HEK293 (cell line): ENCODE measurements at regions not wholly inside any gene's neighbourhood (a gene's known extent, or its start where the extent isn't known, plus 50 kb on each side); places are given as distances from the start of the nearest gene placed in this dataset.
A peak's percentile ranks its signal among the peaks of the same experiment; 100 is the strongest.

Experiments
- CTCF ChIA-PET: fragments of 350-600 bp; formaldehyde crosslinking; extraction: SDS; loops from one replicate; lab custom pipeline; 2021; ENCODE audit warnings: antibody characterized with exemption; lab: Yijun Ruan, JAX
- POLR2A ChIA-PET: fragments of 300-600 bp; formaldehyde crosslinking; extraction: SDS; loops from one replicate; lab custom pipeline; 2020; ENCODE audit warnings: antibody characterized with exemption, inconsistent platforms; lab: Yijun Ruan, JAX
- H3K27ac ChIP-seq: fragments of 200-500 bp; sonication (Bioruptor generic); 2 replicates; pipeline ENCODE4 v1.5.1; 2014; ENCODE audit warnings: low read depth, low read length, control low read depth, inconsistent platforms; ENCODE audit errors: extremely low read depth
- H3K36me3 ChIP-seq, 2 experiments: fragments of 200-500 bp in 1 of 2; sonication (Bioruptor generic) in 1 of 2; 1 replicate in 1 of 2; 2 replicates in 1 of 2; pipeline ENCODE4 v1.5.1; 2014 to 2017; ENCODE audit warnings: inconsistent platforms in 2 of 2, low read length in 2 of 2; ENCODE audit not compliant: control insufficient read depth in 2 of 2, insufficient read depth in 1 of 2
- H3K4me1 ChIP-seq: fragments of 200-500 bp; sonication (Bioruptor generic); 2 replicates; pipeline ENCODE4 v1.5.1; 2014; ENCODE audit warnings: mild to moderate bottlenecking, low read length, inconsistent platforms; ENCODE audit not compliant: control insufficient read depth, insufficient read depth
- H3K4me3 ChIP-seq: 2 replicates; pipeline ENCODE4 v1.5.1; 2011; ENCODE audit warnings: low read depth, mild to moderate bottlenecking, control low read depth, low read length, moderate library complexity
- H3K9me3 ChIP-seq: fragments of 200-500 bp; sonication (Bioruptor generic); 2 replicates; pipeline ENCODE4 v1.5.1; 2014; ENCODE audit warnings: low read depth, low read length, inconsistent platforms; ENCODE audit not compliant: control insufficient read depth, insufficient read depth
- GLI4 ChIP-seq: fragments of 450-650 bp; formaldehyde crosslinking; IDR thresholded peaks from 2 replicates; pipeline ENCODE4 v1.5.1; 2016; ENCODE audit warnings: missing biosample characterization, missing genetic modification characterization
- HOXD13 ChIP-seq: sonication (generic); formaldehyde crosslinking; IDR thresholded peaks from 2 replicates; pipeline ENCODE4 v1.8.0; 2022; ENCODE audit warnings: missing genetic modification reagents, borderline replicate concordance
- IKZF3 ChIP-seq: fragments of 450-650 bp; IDR thresholded peaks from 2 replicates; pipeline ENCODE4 v1.5.0; 2018; ENCODE audit warnings: missing biosample characterization, mild to moderate bottlenecking, missing genetic modification characterization, moderate library complexity
- KLF7 ChIP-seq: fragments of 450-650 bp; formaldehyde crosslinking; IDR thresholded peaks from 2 replicates; pipeline ENCODE4 v1.5.1; 2016; ENCODE audit warnings: missing biosample characterization, missing genetic modification characterization, borderline replicate concordance
- MZF1 ChIP-seq: fragments of 450-650 bp; formaldehyde crosslinking; IDR thresholded peaks from 2 replicates; pipeline ENCODE4 v1.5.1; 2017; ENCODE audit warnings: missing biosample characterization, missing genetic modification characterization, borderline replicate concordance
- PRDM1 ChIP-seq: fragments of 450-650 bp; formaldehyde crosslinking; IDR thresholded peaks from 2 replicates; pipeline ENCODE4; 2016; ENCODE audit warnings: missing biosample characterization, missing genetic modification characterization
- SCRT2 ChIP-seq: fragments of 450-650 bp; formaldehyde crosslinking; IDR thresholded peaks from 2 replicates; pipeline ENCODE4 v1.5.1; 2016; ENCODE audit warnings: missing biosample characterization, missing genetic modification characterization
- ZBTB17 ChIP-seq: fragments of 450-650 bp; formaldehyde crosslinking; IDR thresholded peaks from 2 replicates; pipeline ENCODE4 v1.5.1; 2016; ENCODE audit warnings: missing biosample characterization, missing genetic modification characterization
- ZBTB48 ChIP-seq: fragments of 450-650 bp; formaldehyde crosslinking; IDR thresholded peaks from 2 replicates; pipeline ENCODE4 v1.5.1; 2016; ENCODE audit warnings: missing biosample characterization, missing genetic modification characterization
- ZNF121 ChIP-seq: fragments of 450-650 bp; formaldehyde crosslinking; IDR thresholded peaks from 2 replicates; pipeline ENCODE4 v1.5.1; 2016; ENCODE audit warnings: missing biosample characterization, missing genetic modification characterization
- ZNF211 ChIP-seq: fragments of 450-650 bp; formaldehyde crosslinking; IDR thresholded peaks from 2 replicates; pipeline ENCODE4 v1.5.1; 2016; ENCODE audit warnings: low read depth, missing biosample characterization, missing genetic modification characterization
- ZNF292 ChIP-seq: fragments of 450-650 bp; formaldehyde crosslinking; IDR thresholded peaks from 2 replicates; pipeline ENCODE4 v1.5.1; 2016; ENCODE audit warnings: low read depth, missing biosample characterization, missing genetic modification characterization, borderline replicate concordance
- ZNF394 ChIP-seq: fragments of 450-650 bp; formaldehyde crosslinking; IDR thresholded peaks from 2 replicates; pipeline ENCODE4 v1.5.1; 2016; ENCODE audit warnings: missing biosample characterization, missing genetic modification characterization, mild to moderate bottlenecking, moderate library complexity, borderline replicate concordance
- ZNF433 ChIP-seq: fragments of 450-650 bp; formaldehyde crosslinking; IDR thresholded peaks from 2 replicates; pipeline ENCODE4 v1.5.1; 2016; ENCODE audit warnings: missing biosample characterization, missing genetic modification characterization, low read depth
- ZNF510 ChIP-seq: fragments of 450-650 bp; formaldehyde crosslinking; IDR thresholded peaks from 2 replicates; pipeline ENCODE4 v1.5.1; 2018; ENCODE audit warnings: mild to moderate bottlenecking, missing genetic modification characterization, missing biosample characterization; ENCODE audit not compliant: insufficient replicate concordance
- ZNF621 ChIP-seq: fragments of 450-650 bp; formaldehyde crosslinking; IDR thresholded peaks from 2 replicates; pipeline ENCODE4 v1.5.1; 2017; ENCODE audit warnings: missing biosample characterization, missing genetic modification characterization
- ZNF654 ChIP-seq: fragments of 450-650 bp; formaldehyde crosslinking; IDR thresholded peaks from 2 replicates; pipeline ENCODE4 v1.5.1; 2016; ENCODE audit warnings: low read depth, missing biosample characterization, missing genetic modification characterization
- ZNF658 ChIP-seq: fragments of 450-650 bp; formaldehyde crosslinking; IDR thresholded peaks from 2 replicates; pipeline ENCODE4; 2016; ENCODE audit warnings: missing biosample characterization, missing genetic modification characterization
- ZNF660 ChIP-seq: fragments of 450-650 bp; IDR thresholded peaks from 2 replicates; pipeline ENCODE4 v1.5.1; 2018; ENCODE audit warnings: missing biosample characterization, mild to moderate bottlenecking, missing genetic modification characterization
- ZNF670 ChIP-seq: fragments of 450-650 bp; formaldehyde crosslinking; IDR thresholded peaks from 2 replicates; pipeline ENCODE4 v1.5.1; 2016; ENCODE audit warnings: missing biosample characterization, missing genetic modification characterization, low read depth
- ZNF701 ChIP-seq: fragments of 450-650 bp; formaldehyde crosslinking; IDR thresholded peaks from 2 replicates; pipeline ENCODE4 v1.5.1; 2016; ENCODE audit warnings: missing biosample characterization, missing genetic modification characterization
- ZNF768 ChIP-seq: fragments of 450-650 bp; formaldehyde crosslinking; IDR thresholded peaks from 2 replicates; pipeline ENCODE4 v1.5.1; 2018; ENCODE audit warnings: missing biosample characterization, mild to moderate bottlenecking, missing genetic modification characterization
- ZNF791 ChIP-seq: fragments of 450-650 bp; formaldehyde crosslinking; IDR thresholded peaks from 2 replicates; pipeline ENCODE4 v1.5.1; 2016; ENCODE audit warnings: missing biosample characterization, missing genetic modification characterization
- ZNF792 ChIP-seq: fragments of 450-650 bp; formaldehyde crosslinking; IDR thresholded peaks from 2 replicates; pipeline ENCODE4 v1.5.1; 2016; ENCODE audit warnings: missing biosample characterization, missing genetic modification characterization
- ZNF837 ChIP-seq: fragments of 450-650 bp; formaldehyde crosslinking; IDR thresholded peaks from 2 replicates; pipeline ENCODE4 v1.5.1; 2016; ENCODE audit warnings: missing biosample characterization, missing genetic modification characterization
- TF ChIP-seq, protein P1 (sequence below): fragments of 450-650 bp; formaldehyde crosslinking; IDR thresholded peaks from 2 replicates; pipeline ENCODE4 v1.5.0; 2017; ENCODE audit warnings: missing biosample characterization, missing genetic modification characterization, borderline replicate concordance
- TF ChIP-seq, protein P2 (sequence below): fragments of 450-650 bp; formaldehyde crosslinking; optimal IDR thresholded peaks from 2 replicates; pipeline ENCODE3; 2016; ENCODE audit warnings: missing biosample characterization, mild to moderate bottlenecking, missing genetic modification characterization
- TF ChIP-seq, protein P3 (sequence below): fragments of 450-650 bp; formaldehyde crosslinking; IDR thresholded peaks from 2 replicates; pipeline ENCODE4 v1.5.1; 2016; ENCODE audit warnings: missing biosample characterization, missing genetic modification characterization
- TF ChIP-seq, protein P4 (sequence below): fragments of 450-650 bp; formaldehyde crosslinking; IDR thresholded peaks from 2 replicates; pipeline ENCODE4 v1.5.1; 2017; ENCODE audit warnings: missing biosample characterization, missing genetic modification characterization

DNA sequence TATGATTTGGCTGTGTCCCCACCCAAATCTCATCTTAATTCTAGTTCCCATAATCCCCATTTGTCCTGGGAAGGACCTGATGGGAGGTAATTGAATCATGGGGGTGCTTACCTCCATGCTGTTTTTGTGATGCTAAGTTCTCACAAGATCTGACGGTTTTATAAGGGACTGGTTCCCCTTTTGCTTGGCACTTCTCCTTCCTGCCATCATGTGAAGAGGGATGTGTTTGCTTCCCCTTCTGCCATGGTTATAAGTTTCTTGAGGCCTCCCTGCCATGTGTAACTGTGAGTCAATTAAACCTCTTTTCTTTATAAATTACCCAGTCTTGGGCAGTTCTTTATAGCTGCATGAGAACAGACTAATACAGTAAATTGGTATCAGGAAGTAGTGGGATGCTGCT lies 114.1 kb downstream of the ZNF648 start:
- TF ChIP-seq ZNF658 (tag by site-specific recombination) (no peak), ZNF394 (tag by site-specific recombination) (no peak), GLI4 (tag by site-specific recombination) (no peak), IKZF3 (tag by site-specific recombination) (no peak), ZNF433 (tag by site-specific recombination) (no peak), ZNF211 (tag by site-specific recombination) (no peak), KLF7 (tag by site-specific recombination) (no peak), ZNF510 (tag by site-specific recombination) (no peak), ZNF621 (tag by site-specific recombination) (no peak), ZNF701 (tag by site-specific recombination) (no peak), SCRT2 (tag by site-specific recombination) (no peak)
- TF ChIP-seq, protein P1, sequence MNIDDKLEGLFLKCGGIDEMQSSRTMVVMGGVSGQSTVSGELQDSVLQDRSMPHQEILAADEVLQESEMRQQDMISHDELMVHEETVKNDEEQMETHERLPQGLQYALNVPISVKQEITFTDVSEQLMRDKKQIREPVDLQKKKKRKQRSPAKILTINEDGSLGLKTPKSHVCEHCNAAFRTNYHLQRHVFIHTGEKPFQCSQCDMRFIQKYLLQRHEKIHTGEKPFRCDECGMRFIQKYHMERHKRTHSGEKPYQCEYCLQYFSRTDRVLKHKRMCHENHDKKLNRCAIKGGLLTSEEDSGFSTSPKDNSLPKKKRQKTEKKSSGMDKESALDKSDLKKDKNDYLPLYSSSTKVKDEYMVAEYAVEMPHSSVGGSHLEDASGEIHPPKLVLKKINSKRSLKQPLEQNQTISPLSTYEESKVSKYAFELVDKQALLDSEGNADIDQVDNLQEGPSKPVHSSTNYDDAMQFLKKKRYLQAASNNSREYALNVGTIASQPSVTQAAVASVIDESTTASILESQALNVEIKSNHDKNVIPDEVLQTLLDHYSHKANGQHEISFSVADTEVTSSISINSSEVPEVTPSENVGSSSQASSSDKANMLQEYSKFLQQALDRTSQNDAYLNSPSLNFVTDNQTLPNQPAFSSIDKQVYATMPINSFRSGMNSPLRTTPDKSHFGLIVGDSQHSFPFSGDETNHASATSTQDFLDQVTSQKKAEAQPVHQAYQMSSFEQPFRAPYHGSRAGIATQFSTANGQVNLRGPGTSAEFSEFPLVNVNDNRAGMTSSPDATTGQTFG: no peak
- H3K36me3 ChIP-seq: no peaks in the 10 kb centered on the region
- no peaks in the 10 kb centered on the region for H3K9me3 ChIP-seq
- no peak overlapping the region for H3K27ac ChIP-seq
- H3K4me1 ChIP-seq: no peaks in the 10 kb centered on the region
- H3K4me3 ChIP-seq: no peak overlapping the region
- ChIA-PET POLR2A (no interaction called here), CTCF (interaction anchor here (1.4 kb wide), 1 partner anchor 11 kb away, joined by 4 read pairs; no protein-coding TSS in a partner anchor)

DNA sequence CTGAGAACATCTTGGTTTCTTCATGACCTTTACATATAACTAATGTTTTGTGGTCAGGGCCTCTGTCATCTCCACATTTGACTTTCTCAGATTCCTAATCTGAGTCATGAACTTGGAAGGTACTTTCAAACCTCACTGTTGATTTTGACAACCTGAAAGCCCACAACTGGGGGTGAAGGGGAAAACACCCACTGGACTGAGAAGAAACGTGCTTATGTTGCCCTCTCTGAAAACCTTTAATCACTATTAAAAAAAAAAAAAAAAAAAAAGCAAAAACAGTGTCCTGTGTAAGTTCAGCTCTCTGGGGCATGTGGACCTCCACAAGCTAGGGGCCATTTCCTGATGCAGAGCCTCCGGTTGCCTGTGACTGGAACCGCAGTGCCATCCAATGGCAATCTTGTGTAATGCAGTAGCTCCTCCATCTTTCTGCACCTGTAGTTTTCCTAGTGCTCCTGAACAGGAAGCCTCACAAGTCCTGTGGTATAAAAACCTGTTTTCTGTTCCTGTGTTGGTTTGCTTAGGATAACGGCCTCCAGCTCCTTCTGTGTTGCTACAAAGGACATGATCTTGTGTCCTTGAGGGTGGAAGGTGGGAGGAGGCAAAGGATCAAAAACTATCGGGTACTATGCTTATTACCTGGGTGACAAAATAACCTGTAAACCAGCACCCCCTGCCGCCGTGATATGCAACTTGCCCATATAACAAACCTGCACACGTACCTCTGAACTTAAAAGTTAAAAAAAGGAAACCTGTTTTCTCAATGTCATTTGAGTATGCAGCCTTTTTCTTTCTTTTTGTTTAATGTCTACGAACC lies 124.5 kb downstream of the ZNF648 start:
- no peaks in the 10 kb centered on the region for H3K4me1 ChIP-seq
- H3K36me3 ChIP-seq: no peaks in the 10 kb centered on the region
- H3K27ac ChIP-seq: no peak overlapping the region
- H3K9me3 ChIP-seq: no peaks in the 10 kb centered on the region
- CTCF ChIA-PET: interaction anchor here (0.6 to 5.7 kb wide), 62 partner anchors 8 to 1971 kb away, joined by 3 to 150 read pairs (median 4); no protein-coding TSS in a partner anchor
- POLR2A ChIA-PET: interaction anchor here (0.6 to 0.8 kb wide), 2 partner anchors 92 to 407 kb away, joined by 7 read pairs; no protein-coding TSS in a partner anchor
- peak overlapping the region; percentile 18; the same call in 1 of the 2 replicates for H3K4me3 ChIP-seq
- TF ChIP-seq ZNF292 (no peak), ZNF654 (peak; percentile 87), ZNF121 (tag by site-specific recombination) (no peak), ZNF670 (tag by site-specific recombination) (no peak), KLF7 (tag by site-specific recombination) (no peak), ZNF792 (tag by site-specific recombination) (no peak), ZBTB48 (tag by site-specific recombination) (peak; percentile 56; the same call in 1 of the 2 replicates), PRDM1 (tag by site-specific recombination) (no peak), ZNF791 (tag by site-specific recombination) (no peak), ZNF768 (tag by site-specific recombination) (no peak), HOXD13 (CRISPR knock-in tag) (no peak), MZF1 (tag by site-specific recombination) (no peak), ZNF621 (tag by site-specific recombination) (no peak), ZNF837 (tag by site-specific recombination) (no peak), ZNF660 (tag by site-specific recombination) (0 out of 2 replicates have a peak, but pooled peaks have one; percentile 33), ZBTB17 (peak; percentile 41)
- TF ChIP-seq, protein P2, sequence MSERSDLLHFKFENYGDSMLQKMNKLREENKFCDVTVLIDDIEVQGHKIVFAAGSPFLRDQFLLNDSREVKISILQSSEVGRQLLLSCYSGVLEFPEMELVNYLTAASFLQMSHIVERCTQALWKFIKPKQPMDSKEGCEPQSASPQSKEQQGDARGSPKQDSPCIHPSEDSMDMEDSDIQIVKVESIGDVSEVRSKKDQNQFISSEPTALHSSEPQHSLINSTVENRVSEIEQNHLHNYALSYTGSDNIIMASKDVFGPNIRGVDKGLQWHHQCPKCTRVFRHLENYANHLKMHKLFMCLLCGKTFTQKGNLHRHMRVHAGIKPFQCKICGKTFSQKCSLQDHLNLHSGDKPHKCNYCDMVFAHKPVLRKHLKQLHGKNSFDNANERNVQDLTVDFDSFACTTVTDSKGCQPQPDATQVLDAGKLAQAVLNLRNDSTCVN (tag by site-specific recombination): no peak
- TF ChIP-seq, protein P3, sequence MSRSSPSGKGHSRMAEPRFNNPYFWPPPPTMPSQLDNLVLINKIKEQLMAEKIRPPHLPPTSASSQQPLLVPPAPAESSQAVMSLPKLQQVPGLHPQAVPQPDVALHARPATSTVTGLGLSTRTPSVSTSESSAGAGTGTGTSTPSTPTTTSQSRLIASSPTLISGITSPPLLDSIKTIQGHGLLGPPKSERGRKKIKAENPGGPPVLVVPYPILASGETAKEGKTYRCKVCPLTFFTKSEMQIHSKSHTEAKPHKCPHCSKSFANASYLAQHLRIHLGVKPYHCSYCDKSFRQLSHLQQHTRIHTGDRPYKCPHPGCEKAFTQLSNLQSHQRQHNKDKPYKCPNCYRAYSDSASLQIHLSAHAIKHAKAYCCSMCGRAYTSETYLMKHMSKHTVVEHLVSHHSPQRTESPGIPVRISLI: no peak
- TF ChIP-seq, protein P4, sequence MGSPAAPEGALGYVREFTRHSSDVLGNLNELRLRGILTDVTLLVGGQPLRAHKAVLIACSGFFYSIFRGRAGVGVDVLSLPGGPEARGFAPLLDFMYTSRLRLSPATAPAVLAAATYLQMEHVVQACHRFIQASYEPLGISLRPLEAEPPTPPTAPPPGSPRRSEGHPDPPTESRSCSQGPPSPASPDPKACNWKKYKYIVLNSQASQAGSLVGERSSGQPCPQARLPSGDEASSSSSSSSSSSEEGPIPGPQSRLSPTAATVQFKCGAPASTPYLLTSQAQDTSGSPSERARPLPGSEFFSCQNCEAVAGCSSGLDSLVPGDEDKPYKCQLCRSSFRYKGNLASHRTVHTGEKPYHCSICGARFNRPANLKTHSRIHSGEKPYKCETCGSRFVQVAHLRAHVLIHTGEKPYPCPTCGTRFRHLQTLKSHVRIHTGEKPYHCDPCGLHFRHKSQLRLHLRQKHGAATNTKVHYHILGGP (tag by site-specific recombination): no peak
